Panc1 (cell line): ENCODE measurements at regions not wholly inside any gene's neighbourhood (a gene's known extent, or its start where the extent isn't known, plus 50 kb on each side); places are given as distances from the start of the nearest gene placed in this dataset.

Experiments
- ATAC-seq: fragments of 200-7000 bp; cut with Tn5 transposase; 2 replicates; pipeline ENCODE4 v1.9.1; 2020; ENCODE audit warnings: mild to moderate bottlenecking, moderate library complexity
- BruUV-seq: library from RNA; stranded (reverse); fragments of 400-500 nt; replicated peaks from 2 replicates; lab custom pipeline; 2021; lab: Mats Ljungman, UMichigan
- CTCF ChIA-PET: fragments of 300-600 bp; sonication (Branson Sonifier 250); formaldehyde crosslinking; loops from one replicate; lab custom pipeline; 2022; ENCODE audit warnings: antibody characterized with exemption; lab: Charles Lee
- POLR2A ChIA-PET: fragments of 300-600 bp; sonication (Branson Sonifier 250); formaldehyde crosslinking; loops from one replicate; lab custom pipeline; 2022; ENCODE audit warnings: antibody characterized with exemption; lab: Charles Lee
- DNase-seq: peaks from one replicate; pipeline ENCODE4 v3.0.0-alpha.2; 2010; ENCODE audit warnings: low read depth, low spot score
- H3K27ac ChIP-seq: 2 replicates; pipeline ENCODE4 v1.5.1; 2011; ENCODE audit warnings: mild to moderate bottlenecking, low read length, inconsistent platforms
- H3K27me3 ChIP-seq: fragments of 200-500 bp; sonication (Bioruptor generic); 2 replicates; pipeline ENCODE4 v1.6.0; 2014; ENCODE audit warnings: low read length, inconsistent platforms; ENCODE audit not compliant: control insufficient read depth, insufficient read depth
- H3K36me3 ChIP-seq: fragments of 200-500 bp; sonication (Bioruptor generic); 2 replicates; pipeline ENCODE4 v1.5.1; 2014; ENCODE audit warnings: inconsistent platforms, mild to moderate bottlenecking, low read length, moderate library complexity; ENCODE audit not compliant: control insufficient read depth, insufficient read depth
- H3K4me1 ChIP-seq: 2 replicates; pipeline ENCODE4 v1.5.1; 2011; ENCODE audit warnings: inconsistent platforms, mild to moderate bottlenecking, low read length, moderate library complexity; ENCODE audit not compliant: control insufficient read depth, insufficient read depth
- H3K4me3 ChIP-seq, 2 experiments: 2 replicates each; pipeline ENCODE4 v1.5.1; 2011 to 2012; ENCODE audit warnings: low read depth in 2 of 2, low read length in 2 of 2, mild to moderate bottlenecking in 2 of 2, inconsistent platforms in 1 of 2, moderate library complexity in 1 of 2
- H3K9me3 ChIP-seq: fragments of 200-500 bp; sonication (Bioruptor generic); 2 replicates; pipeline ENCODE4 v1.5.1; 2014; ENCODE audit warnings: low read depth, mild to moderate bottlenecking, inconsistent platforms, low read length, moderate library complexity; ENCODE audit not compliant: control insufficient read depth, insufficient read depth
- CTCF ChIP-seq: fragments of 450-650 bp; IDR thresholded peaks from 2 replicates; pipeline ENCODE4 v1.5.1; 2017; ENCODE audit warnings: mild to moderate bottlenecking
- POLR2AphosphoS5 ChIP-seq: IDR thresholded peaks from 2 replicates; pipeline ENCODE4 v1.6.1; 2012; ENCODE audit warnings: mild to moderate bottlenecking, low read depth, low read length, moderate library complexity
- SIN3A ChIP-seq: IDR thresholded peaks from 2 replicates; pipeline ENCODE4 v1.6.1; 2012; ENCODE audit warnings: low read depth, mild to moderate bottlenecking, low read length, moderate library complexity, borderline replicate concordance; ENCODE audit not compliant: insufficient read depth
- TCF7L2 ChIP-seq: IDR thresholded peaks from 2 replicates; pipeline ENCODE4 v1.6.1; 2011; ENCODE audit warnings: mild to moderate bottlenecking, low read depth, low read length, inconsistent platforms
- in situ Hi-C: cut with HindIII; loops from 2 replicates; pipeline ENCODE4 v1.10.0; 2016; ENCODE audit warnings: low sequenced_read_pairs, low pct_unique_long_range_greater_than_20kb
- intact Hi-C: fragments of 100-400 bp; cut with micrococcal nuclease; formaldehyde crosslinking; loops from one replicate; pipeline ENCODE4 v1.10.0; 2022; ENCODE audit not compliant: unreplicated experiment
- TF ChIP-seq, protein P1 (sequence below), 2 experiments: IDR thresholded peaks; 2 replicates each; pipeline ENCODE4 v1.6.1; 2011 to 2012; ENCODE audit warnings: low read depth in 2 of 2, control low read depth in 1 of 2, low read length in 1 of 2, mild to moderate bottlenecking in 1 of 2, moderate library complexity in 1 of 2; ENCODE audit not compliant: insufficient read depth in 1 of 2

- H3K27me3 ChIP-seq: no peaks in the 10 kb centered on the region
These were observed 111.4 kb upstream of the CHL1 start for GRCh38 chr3:85180-85579.

GRCh38 chr3:88267-88666, 108.3 kb upstream of the CHL1 start:
- Histone ChIP-seq H3K9me3 (no peaks in the 10 kb centered on the region), H3K4me1 (no peaks in the 10 kb centered on the region), H3K4me3 (no peak overlapping the region), H3K27me3 (no peaks in the 10 kb centered on the region), H3K36me3 (no peaks in the 10 kb centered on the region), H3K27ac (no peak overlapping the region)
- intact Hi-C loops: no loop called here
- ChIA-PET CTCF (no interaction called here), POLR2A (no interaction called here)
- no peak for ATAC-seq
- TF ChIP-seq POLR2AphosphoS5 (no peak), SIN3A (no peak), CTCF (no peak), TCF7L2 (no peak)
- TF ChIP-seq, protein P1, sequence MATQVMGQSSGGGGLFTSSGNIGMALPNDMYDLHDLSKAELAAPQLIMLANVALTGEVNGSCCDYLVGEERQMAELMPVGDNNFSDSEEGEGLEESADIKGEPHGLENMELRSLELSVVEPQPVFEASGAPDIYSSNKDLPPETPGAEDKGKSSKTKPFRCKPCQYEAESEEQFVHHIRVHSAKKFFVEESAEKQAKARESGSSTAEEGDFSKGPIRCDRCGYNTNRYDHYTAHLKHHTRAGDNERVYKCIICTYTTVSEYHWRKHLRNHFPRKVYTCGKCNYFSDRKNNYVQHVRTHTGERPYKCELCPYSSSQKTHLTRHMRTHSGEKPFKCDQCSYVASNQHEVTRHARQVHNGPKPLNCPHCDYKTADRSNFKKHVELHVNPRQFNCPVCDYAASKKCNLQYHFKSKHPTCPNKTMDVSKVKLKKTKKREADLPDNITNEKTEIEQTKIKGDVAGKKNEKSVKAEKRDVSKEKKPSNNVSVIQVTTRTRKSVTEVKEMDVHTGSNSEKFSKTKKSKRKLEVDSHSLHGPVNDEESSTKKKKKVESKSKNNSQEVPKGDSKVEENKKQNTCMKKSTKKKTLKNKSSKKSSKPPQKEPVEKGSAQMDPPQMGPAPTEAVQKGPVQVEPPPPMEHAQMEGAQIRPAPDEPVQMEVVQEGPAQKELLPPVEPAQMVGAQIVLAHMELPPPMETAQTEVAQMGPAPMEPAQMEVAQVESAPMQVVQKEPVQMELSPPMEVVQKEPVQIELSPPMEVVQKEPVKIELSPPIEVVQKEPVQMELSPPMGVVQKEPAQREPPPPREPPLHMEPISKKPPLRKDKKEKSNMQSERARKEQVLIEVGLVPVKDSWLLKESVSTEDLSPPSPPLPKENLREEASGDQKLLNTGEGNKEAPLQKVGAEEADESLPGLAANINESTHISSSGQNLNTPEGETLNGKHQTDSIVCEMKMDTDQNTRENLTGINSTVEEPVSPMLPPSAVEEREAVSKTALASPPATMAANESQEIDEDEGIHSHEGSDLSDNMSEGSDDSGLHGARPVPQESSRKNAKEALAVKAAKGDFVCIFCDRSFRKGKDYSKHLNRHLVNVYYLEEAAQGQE (IDR thresholded peaks at IDR 0.05; ENCODE audit: insufficient read depth in 1 of 2, low read depth in 2 of 2, low read length in 1 of 2): no peak
- no TSS peak for BruUV-seq
- DNase-seq: no peak
- in situ Hi-C loops: no loop called here

More at GRCh38 chr3:85180-85579, 111.4 kb upstream of the CHL1 start:
- Histone ChIP-seq H3K27ac (no peak overlapping the region), H3K4me3 (no peak overlapping the region), H3K9me3 (no peaks in the 10 kb centered on the region), H3K4me1 (no peaks in the 10 kb centered on the region), H3K36me3 (no peaks in the 10 kb centered on the region)
- POLR2A ChIA-PET: no interaction called here
- intact Hi-C loops: no loop called here
- TF ChIP-seq, protein P1 (IDR thresholded peaks at IDR 0.05; ENCODE audit: insufficient read depth in 1 of 2, low read depth in 2 of 2, low read length in 1 of 2): no peak
- TF ChIP-seq POLR2AphosphoS5: no peak
- no peak for TF ChIP-seq CTCF
- TF ChIP-seq SIN3A: no peak
- TF ChIP-seq TCF7L2: no peak
- ATAC-seq (no peak), DNase-seq (no peak)
- CTCF ChIA-PET: no interaction called here
- in situ Hi-C loops: no loop called here
- BruUV-seq: no TSS peak
